ENCODE measurements at regions not wholly inside any gene's neighbourhood (a gene's known extent, or its start where the extent isn't known, plus 50 kb on each side); places are given as distances from the start of the nearest gene placed in this dataset.
"Not testable (repeated sequence)": the region's sequence is repeated elsewhere in the genome, so short reads cannot be mapped to it uniquely, and the experiment has no call there.

GRCh38 chr9:767061-767561, 74.4 kb upstream of the DMRT1 start:
- not testable (repeated sequence) for TF ChIP-seq POLR2A, POLR2AphosphoS5 (IDR thresholded peaks at IDR 0.05; ENCODE audit: low read depth, low read length)
